Fibroblast of pulmonary artery (primary cell): ENCODE measurements at regions not wholly inside any gene's neighbourhood (a gene's known extent, or its start where the extent isn't known, plus 50 kb on each side); places are given as distances from the start of the nearest gene placed in this dataset.
"Not testable (repeated sequence)": the region's sequence is repeated elsewhere in the genome, so short reads cannot be mapped to it uniquely, and the experiment has no call there.

Source experiments
- DNase-seq: peaks from one replicate; pipeline ENCODE4 v3.0.0-alpha.2; 2010; ENCODE audit warnings: low read depth
- H3K4me3 ChIP-seq: replicated peaks from 2 replicates; pipeline ENCODE4 v1.5.1; 2011; ENCODE audit warnings: low read depth, mild to moderate bottlenecking, control low read depth, low read length, moderate library complexity
- CTCF ChIP-seq: IDR thresholded peaks from 2 replicates; pipeline ENCODE4 v1.5.1; 2011; ENCODE audit warnings: mild to moderate bottlenecking, control low read depth, low read length, inconsistent platforms; ENCODE audit errors: missing control alignments

DNA sequence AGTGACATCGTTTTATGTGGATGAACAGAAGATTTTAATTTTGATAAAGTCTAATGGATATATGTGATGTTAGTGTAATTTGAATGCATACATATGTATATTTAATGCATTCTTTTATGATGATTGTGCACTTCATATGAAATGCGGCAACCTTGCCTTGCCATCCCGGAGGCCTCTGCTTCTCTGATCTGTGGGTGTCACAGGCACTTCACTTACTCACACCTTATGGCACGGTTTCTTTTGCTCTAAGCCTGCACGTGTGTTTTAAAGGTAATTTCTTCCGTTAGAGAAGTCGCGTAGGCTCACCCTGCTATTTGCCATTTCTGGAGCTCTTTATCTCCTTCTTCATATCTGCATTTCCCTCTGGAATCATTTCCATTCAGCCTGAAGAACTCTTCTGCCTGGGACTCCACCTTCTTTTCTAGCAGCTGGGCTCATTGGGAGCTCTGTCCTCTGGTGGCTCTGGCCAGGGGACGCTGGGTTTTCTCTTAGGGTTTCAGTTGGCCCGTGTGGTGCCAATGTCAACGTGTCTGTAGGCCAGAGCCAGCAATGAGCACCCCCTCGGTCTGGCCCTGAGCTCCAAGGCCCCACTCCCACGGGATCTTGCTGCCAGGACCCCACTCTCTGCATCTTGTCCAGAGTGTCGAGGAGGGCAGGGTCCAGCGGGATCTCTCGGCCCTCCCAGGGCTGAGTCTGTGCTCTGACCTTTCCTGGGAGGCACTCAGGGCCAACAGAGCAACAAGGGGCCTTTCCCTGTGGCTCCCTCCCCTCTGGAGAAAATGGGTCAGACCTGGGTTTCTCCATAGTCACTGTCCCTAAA, 97.3 kb downstream of the RTP5 start:
- no peak for DNase-seq
- H3K4me3 ChIP-seq: no peak overlapping the region
- no peak for TF ChIP-seq CTCF

- no peak for DNase-seq
- TF ChIP-seq CTCF: no peak
- no peak overlapping the region for H3K4me3 ChIP-seq
Measured at GRCh38 chr2:241967467-241968144, 98.1 kb downstream of the RTP5 start.

GRCh38 chr2:241968417-241968816, 98.9 kb downstream of the RTP5 start:
- no peak for DNase-seq
- no peak overlapping the region for H3K4me3 ChIP-seq
- TF ChIP-seq CTCF: no peak

GRCh38 chr2:241969182-241969581, 99.7 kb downstream of the RTP5 start:
- H3K4me3 ChIP-seq, DNase-seq: not testable (repeated sequence)

DNA sequence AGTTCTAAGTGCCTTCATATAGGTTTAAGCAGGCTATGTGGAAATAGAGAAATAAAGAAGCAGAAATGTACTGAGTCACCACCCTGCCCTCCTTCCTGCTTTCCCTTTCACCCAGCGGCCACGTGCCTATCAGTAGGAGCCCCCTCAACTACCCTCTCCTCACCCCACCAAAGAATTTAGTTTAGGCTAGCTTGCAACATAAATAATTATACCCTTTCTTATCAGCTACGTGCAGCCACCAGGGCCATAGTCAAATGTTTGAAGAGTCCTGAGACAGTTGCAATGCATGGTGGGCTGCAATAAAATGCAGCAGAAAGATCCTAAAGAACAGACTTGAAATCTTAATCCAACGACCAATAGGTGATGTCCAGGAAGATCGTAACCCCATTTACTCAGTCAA, 101.2 kb downstream of the RTP5 start:
- H3K4me3 ChIP-seq: no peak overlapping the region
- DNase-seq: no peak
- TF ChIP-seq CTCF: no peak

- H3K4me3 ChIP-seq: no peak overlapping the region
- DNase-seq: no peak
- TF ChIP-seq CTCF: no peak
Measured at GRCh38 chr2:241974096-241974495, 104.6 kb downstream of the RTP5 start.

- no peak overlapping the region for H3K4me3 ChIP-seq
- no peak for DNase-seq
- no peak for TF ChIP-seq CTCF
Measured at GRCh38 chr2:241974851-241975592, 105.5 kb downstream of the RTP5 start.
